Epithelial cell of proximal tubule (primary cell): ENCODE measurements at regions not wholly inside any gene's neighbourhood (a gene's known extent, or its start where the extent isn't known, plus 50 kb on each side); places are given as distances from the start of the nearest gene placed in this dataset.
"Not testable (repeated sequence)": the region's sequence is repeated elsewhere in the genome, so short reads cannot be mapped to it uniquely, and the experiment has no call there.

Experiments used
- DNase-seq: peaks from one replicate; pipeline ENCODE4 v3.0.0-alpha.2; 2011; ENCODE audit warnings: low read depth
- H3K4me3 ChIP-seq: 2 replicates; pipeline ENCODE4 v1.5.1; 2011; ENCODE audit warnings: low read depth, mild to moderate bottlenecking, low read length
- TF ChIP-seq, protein P1 (sequence below): conservative IDR thresholded peaks from 2 replicates; pipeline ENCODE4 v1.5.1; 2012; ENCODE audit warnings: low read depth, mild to moderate bottlenecking, low read length

GRCh38 chr2:239734436-239735005 is 290.6 kb downstream of the NDUFA10 start:
- DNase-seq: no peak
- no peak overlapping the region for H3K4me3 ChIP-seq
- TF ChIP-seq, protein P1, sequence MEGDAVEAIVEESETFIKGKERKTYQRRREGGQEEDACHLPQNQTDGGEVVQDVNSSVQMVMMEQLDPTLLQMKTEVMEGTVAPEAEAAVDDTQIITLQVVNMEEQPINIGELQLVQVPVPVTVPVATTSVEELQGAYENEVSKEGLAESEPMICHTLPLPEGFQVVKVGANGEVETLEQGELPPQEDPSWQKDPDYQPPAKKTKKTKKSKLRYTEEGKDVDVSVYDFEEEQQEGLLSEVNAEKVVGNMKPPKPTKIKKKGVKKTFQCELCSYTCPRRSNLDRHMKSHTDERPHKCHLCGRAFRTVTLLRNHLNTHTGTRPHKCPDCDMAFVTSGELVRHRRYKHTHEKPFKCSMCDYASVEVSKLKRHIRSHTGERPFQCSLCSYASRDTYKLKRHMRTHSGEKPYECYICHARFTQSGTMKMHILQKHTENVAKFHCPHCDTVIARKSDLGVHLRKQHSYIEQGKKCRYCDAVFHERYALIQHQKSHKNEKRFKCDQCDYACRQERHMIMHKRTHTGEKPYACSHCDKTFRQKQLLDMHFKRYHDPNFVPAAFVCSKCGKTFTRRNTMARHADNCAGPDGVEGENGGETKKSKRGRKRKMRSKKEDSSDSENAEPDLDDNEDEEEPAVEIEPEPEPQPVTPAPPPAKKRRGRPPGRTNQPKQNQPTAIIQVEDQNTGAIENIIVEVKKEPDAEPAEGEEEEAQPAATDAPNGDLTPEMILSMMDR: no peak

- no peak for DNase-seq
- TF ChIP-seq, protein P1: no peak
- H3K4me3 ChIP-seq: no peak overlapping the region
Measured at GRCh38 chr2:239732666-239733010, 292.5 kb downstream of the NDUFA10 start.

- TF ChIP-seq, protein P1: no peak
- H3K4me3 ChIP-seq: no peak overlapping the region
- no peak for DNase-seq
Measured at GRCh38 chr2:239731998-239732665, 293.0 kb downstream of the NDUFA10 start.

DNA sequence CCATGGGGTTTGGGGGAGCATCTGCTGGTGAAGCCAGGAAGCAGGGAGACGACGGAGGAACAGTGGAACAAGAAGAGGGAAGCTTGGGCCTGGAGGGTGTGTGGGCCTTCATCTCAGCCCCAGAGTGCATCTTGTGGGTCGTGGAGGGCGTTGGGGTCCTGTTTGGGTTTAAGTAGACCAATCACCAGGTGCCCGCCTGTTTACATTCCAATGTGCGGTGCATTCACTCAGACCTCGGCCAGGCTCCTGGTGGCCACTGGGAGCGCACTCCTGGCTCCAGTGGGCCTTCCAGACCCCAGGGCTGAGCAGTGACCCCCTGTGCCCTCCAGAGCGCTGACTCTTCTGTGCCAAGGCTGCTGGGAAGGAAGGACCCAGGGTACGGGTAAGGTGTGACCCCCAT is 293.7 kb downstream of the NDUFA10 start:
- TF ChIP-seq, protein P1: no peak
- DNase-seq: no peak
- H3K4me3 ChIP-seq: no peak overlapping the region

DNA sequence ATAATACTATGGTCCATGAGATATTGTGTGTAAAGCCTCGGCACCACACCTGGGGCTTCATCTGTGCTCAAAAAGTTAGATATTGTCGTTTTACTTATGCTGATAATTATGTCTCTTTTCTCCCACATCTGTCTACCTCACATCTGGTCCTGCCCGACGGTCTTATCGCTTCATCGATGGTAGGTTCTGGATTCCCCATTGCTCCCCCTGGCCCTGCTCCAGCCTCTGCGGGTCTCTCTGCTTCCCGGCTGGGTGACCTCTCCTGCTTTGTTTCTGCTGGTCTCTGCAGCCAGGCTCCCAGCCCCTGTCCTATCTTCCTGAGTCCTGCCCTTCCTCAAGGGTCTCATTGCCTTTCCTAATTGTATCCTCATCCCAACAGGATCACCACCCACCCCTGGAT is 294.2 kb downstream of the NDUFA10 start:
- no peak for DNase-seq
- TF ChIP-seq, protein P1: no peak
- H3K4me3 ChIP-seq: no peak overlapping the region

DNA sequence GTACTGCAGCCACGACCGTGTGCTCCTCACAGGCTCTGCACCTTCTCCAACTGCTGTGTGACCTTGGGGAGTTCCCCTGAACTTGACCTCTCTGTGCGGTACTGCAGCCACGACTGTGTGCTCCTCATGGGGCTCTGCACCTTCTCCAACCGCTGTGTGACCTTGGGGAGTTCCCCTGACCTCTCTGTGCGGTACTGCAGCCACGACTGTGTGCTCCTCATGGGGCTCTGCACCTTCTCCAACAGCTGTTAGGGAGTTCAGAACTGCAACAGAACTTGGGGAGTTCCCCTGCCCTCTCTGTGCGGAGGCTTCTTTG is 294.6 kb downstream of the NDUFA10 start:
- H3K4me3 ChIP-seq, DNase-seq: not testable (repeated sequence)

DNA sequence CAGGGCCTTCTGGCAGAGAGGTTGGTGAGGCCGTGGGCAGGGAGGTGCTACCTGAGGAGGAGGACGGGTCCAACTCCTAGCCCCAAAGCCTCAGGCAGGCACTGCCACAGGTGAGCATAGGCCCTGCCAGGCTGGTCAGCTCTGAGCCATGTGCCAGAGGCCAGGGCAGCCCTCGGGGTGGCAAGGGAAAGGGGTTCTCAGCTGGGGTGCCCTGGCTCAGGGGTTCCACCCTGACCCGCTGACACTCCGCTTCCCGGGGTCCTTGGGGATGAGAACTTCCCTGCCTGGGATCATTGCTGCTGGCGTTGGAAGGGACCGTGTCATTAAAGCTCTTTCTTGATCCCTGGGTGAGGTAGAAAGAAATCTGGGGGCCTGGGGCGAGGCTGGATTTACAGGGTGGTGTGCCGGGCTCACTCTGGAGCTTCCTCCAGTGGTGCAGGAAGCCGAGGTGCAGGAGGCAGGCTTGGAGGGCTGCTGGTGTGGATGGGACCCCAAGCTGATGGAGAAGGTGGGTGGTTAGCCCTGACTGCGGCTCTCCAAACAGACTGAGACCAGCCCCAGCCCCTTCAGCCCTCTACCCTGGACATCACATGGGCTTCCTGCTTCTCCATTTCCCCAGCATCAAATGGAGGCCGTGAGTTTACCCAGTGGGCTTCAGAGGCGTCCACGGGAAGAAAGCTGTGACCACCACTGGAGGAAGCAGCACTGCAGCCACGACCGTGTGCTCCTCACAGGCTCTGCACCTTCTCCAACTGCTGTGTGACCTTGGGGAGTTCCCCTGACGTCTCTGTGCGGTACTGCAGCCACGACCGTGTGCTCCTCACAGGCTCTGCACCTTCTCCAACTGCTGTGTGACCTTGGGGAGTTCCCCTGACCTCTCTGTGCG is 295.2 kb downstream of the NDUFA10 start:
- no peak for DNase-seq
- TF ChIP-seq, protein P1: no peak
- no peak overlapping the region for H3K4me3 ChIP-seq
